ENCODE measurements at regions not wholly inside any gene's neighbourhood (a gene's known extent, or its start where the extent isn't known, plus 50 kb on each side); places are given as distances from the start of the nearest gene placed in this dataset.

GRCh38 chr14:97975962-97976361 lies 1178.8 kb downstream of the VRK1 start:
- no peak for DNase-seq (ENCODE audit: low read depth, low spot score)
- CTCF ChIA-PET = no interaction called here
- TF ChIP-seq CTCF (IDR thresholded peaks at IDR 0.05; ENCODE audit: insufficient read depth, low read length, missing control alignments) = no peak
- H3K4me3 ChIP-seq (ENCODE audit: low read depth, low read length) = no peak overlapping the region
- POLR2A ChIA-PET = no interaction called here

- no peak overlapping the region for H3K4me3 ChIP-seq (ENCODE audit: low read depth, low read length)
- ChIA-PET CTCF (no interaction called here), POLR2A (no interaction called here)
- no peak for DNase-seq (ENCODE audit: low read depth, low spot score)
- no peak for TF ChIP-seq CTCF (IDR thresholded peaks at IDR 0.05; ENCODE audit: insufficient read depth, low read length, missing control alignments)
These were observed 1179.7 kb downstream of the VRK1 start for GRCh38 chr14:97976861-97977260.

GRCh38 chr14:97977651-97978261 lies 1180.6 kb downstream of the VRK1 start:
- DNase-seq (ENCODE audit: low read depth, low spot score) = no peak
- ChIA-PET POLR2A (no interaction called here), CTCF (no interaction called here)
- no peak for TF ChIP-seq CTCF (IDR thresholded peaks at IDR 0.05; ENCODE audit: insufficient read depth, low read length, missing control alignments)
- no peak overlapping the region; the same call in 1 of the 2 replicates for H3K4me3 ChIP-seq (ENCODE audit: low read depth, low read length)

- CTCF ChIA-PET = no interaction called here
- TF ChIP-seq CTCF (IDR thresholded peaks at IDR 0.05; ENCODE audit: insufficient read depth, low read length, missing control alignments) = no peak
- no peak overlapping the region for H3K4me3 ChIP-seq (ENCODE audit: low read depth, low read length)
- POLR2A ChIA-PET = no interaction called here
- DNase-seq (ENCODE audit: low read depth, low spot score) = no peak
These were observed 1181.2 kb downstream of the VRK1 start for GRCh38 chr14:97978341-97978740.

- no peak for TF ChIP-seq CTCF (IDR thresholded peaks at IDR 0.05; ENCODE audit: insufficient read depth, low read length, missing control alignments)
- no peak for DNase-seq (ENCODE audit: low read depth, low spot score)
- ChIA-PET POLR2A (no interaction called here), CTCF (no interaction called here)
- H3K4me3 ChIP-seq (ENCODE audit: low read depth, low read length) = no peak overlapping the region
These were observed 1196.4 kb downstream of the VRK1 start for GRCh38 chr14:97993508-97994019.

GRCh38 chr14:97994020-97994531 lies 1196.9 kb downstream of the VRK1 start:
- ChIA-PET CTCF (no interaction called here), POLR2A (no interaction called here)
- no peak for TF ChIP-seq CTCF (IDR thresholded peaks at IDR 0.05; ENCODE audit: insufficient read depth, low read length, missing control alignments)
- no peak for DNase-seq (ENCODE audit: low read depth, low spot score)
- no peak overlapping the region for H3K4me3 ChIP-seq (ENCODE audit: low read depth, low read length)

Measured in AG04449 (cell line).